NCI-H1694 (cell line): ENCODE measurements at regions not wholly inside any gene's neighbourhood (a gene's known extent, or its start where the extent isn't known, plus 50 kb on each side); places are given as distances from the start of the nearest gene placed in this dataset.

Source experiments
- DNase-seq: peaks from one replicate; lab custom pipeline; 2025; lab: John Stamatoyannopoulos, UW

GRCh38 chr5:23579566-23579965, 72.2 kb downstream of the PRDM9 start:
- DNase-seq = no peak

GRCh38 chr5:23583081-23583480, 75.7 kb downstream of the PRDM9 start:
- no peak for DNase-seq

- no peak for DNase-seq
Observed at GRCh38 chr5:23588841-23589326, 81.5 kb downstream of the PRDM9 start.

- DNase-seq = no peak
Observed at GRCh38 chr5:23591250-23591649, 83.8 kb downstream of the PRDM9 start.

- DNase-seq = no peak
Observed at GRCh38 chr5:23606927-23607326, 99.5 kb downstream of the PRDM9 start.

GRCh38 chr5:23612701-23613100, 105.3 kb downstream of the PRDM9 start:
- no peak for DNase-seq

- DNase-seq = no peak
Observed at GRCh38 chr5:23613566-23613965, 106.2 kb downstream of the PRDM9 start.

- no peak for DNase-seq
Observed at GRCh38 chr5:23614422-23614821, 107.0 kb downstream of the PRDM9 start.

- DNase-seq = no peak
Observed at GRCh38 chr5:23626961-23627360, 119.6 kb downstream of the PRDM9 start.

GRCh38 chr5:23627976-23628375, 120.6 kb downstream of the PRDM9 start:
- no peak for DNase-seq

- DNase-seq = no peak
Observed at GRCh38 chr5:23629396-23629795, 122.0 kb downstream of the PRDM9 start.

- no peak for DNase-seq
Observed at GRCh38 chr5:23631302-23632045, 124.1 kb downstream of the PRDM9 start.

- DNase-seq = no peak
Observed at GRCh38 chr5:23635938-23636337, 128.5 kb downstream of the PRDM9 start.

GRCh38 chr5:23639326-23639725, 131.9 kb downstream of the PRDM9 start:
- no peak for DNase-seq

GRCh38 chr5:23648656-23649055, 141.2 kb downstream of the PRDM9 start:
- no peak for DNase-seq

- DNase-seq = no peak
Observed at GRCh38 chr5:23649594-23649993, 142.2 kb downstream of the PRDM9 start.

GRCh38 chr5:23655674-23656073, 148.3 kb downstream of the PRDM9 start:
- no peak for DNase-seq

- peak; percentile 20 for DNase-seq
Observed at GRCh38 chr5:23675456-23675855, 168.0 kb downstream of the PRDM9 start.

GRCh38 chr5:23677996-23678395, 170.6 kb downstream of the PRDM9 start:
- no peak for DNase-seq

- no peak for DNase-seq
Observed at GRCh38 chr5:23684103-23684502, 176.7 kb downstream of the PRDM9 start.

GRCh38 chr5:23703940-23704855, 196.8 kb downstream of the PRDM9 start:
- no peak for DNase-seq

GRCh38 chr5:23717486-23717885, 210.1 kb downstream of the PRDM9 start:
- no peak for DNase-seq

- DNase-seq = no peak
Observed at GRCh38 chr5:23718564-23718963, 211.2 kb downstream of the PRDM9 start.
